HepG2 (cell line): ENCODE measurements at regions not wholly inside any gene's neighbourhood (a gene's known extent, or its start where the extent isn't known, plus 50 kb on each side); places are given as distances from the start of the nearest gene placed in this dataset.

Experiments
- ATAC-seq: fragments of 200-7000 bp; cut with Tn5 transposase; 3 replicates; pipeline ENCODE4 v1.9.1; 2020; ENCODE audit warnings: mild to moderate bottlenecking, moderate library complexity
- BruUV-seq: library from RNA; stranded (reverse); fragments of 400-500 nt; replicated peaks from 2 replicates; lab custom pipeline; 2021; lab: Mats Ljungman, UMichigan
- CTCF ChIA-PET: fragments of 300-600 bp; formaldehyde crosslinking; extraction: SDS; loops from one replicate; lab custom pipeline; 2021; ENCODE audit warnings: low total read pairs, inconsistent platforms, low intra/inter-chr PET ratio; lab: Yijun Ruan, JAX
- POLR2A ChIA-PET: fragments of 350-600 bp; sonication (Branson Sonifier 250); formaldehyde crosslinking; loops from one replicate; lab custom pipeline; 2020; ENCODE audit warnings: antibody characterized with exemption, inconsistent platforms; lab: Yijun Ruan, JAX
- DNase-seq: peaks from one replicate; pipeline ENCODE4 v3.0.0-alpha.2; 2015; ENCODE audit warnings: low spot score
- FAIRE-seq: peaks from 3 replicates; lab custom pipeline; 2011; peaks lifted over from hg19 to GRCh38; lab: Jason Lieb, UNC
- H2AFZ ChIP-seq: one replicate; pipeline ENCODE4 v1.6.1; 2011; ENCODE audit warnings: low read length, inconsistent platforms
- H3K27ac ChIP-seq: fragments of 300-600 bp; 3 replicates; pipeline ENCODE4 v1.8.0; 2011; ENCODE audit warnings: mixed run types, mild to moderate bottlenecking, mixed read lengths, low read length, inconsistent platforms; ENCODE audit not compliant: insufficient read depth; ENCODE audit errors: extremely low read length
- H3K27me3 ChIP-seq, 2 experiments: fragments of 200-600 bp in 1 of 2; 2 replicates in 1 of 2; 3 replicates in 1 of 2; pipeline versions ENCODE4 v1.6.0 to v1.8.0; 2011; ENCODE audit warnings: low read length in 2 of 2, mild to moderate bottlenecking in 2 of 2, moderate library complexity in 2 of 2, inconsistent platforms in 1 of 2; ENCODE audit not compliant: insufficient read depth in 2 of 2, control insufficient read depth in 1 of 2
- H3K36me3 ChIP-seq, 2 experiments: fragments of 200-600 bp in 1 of 2; replicated peaks in 1 of 2; 2 replicates in 1 of 2; 3 replicates in 1 of 2; pipeline versions ENCODE4 v1.5.1 to v1.8.0; 2011; ENCODE audit warnings: low read length in 2 of 2, inconsistent platforms in 1 of 2; ENCODE audit not compliant: insufficient read depth in 2 of 2, control insufficient read depth in 1 of 2
- H3K4me1 ChIP-seq: 2 replicates; pipeline ENCODE4 v1.5.1; 2012; ENCODE audit warnings: low read length, inconsistent platforms; ENCODE audit not compliant: insufficient read depth
- H3K4me2 ChIP-seq: 2 replicates; pipeline ENCODE4 v1.6.0; 2011; ENCODE audit warnings: low read depth, low read length, inconsistent platforms
- H3K4me3 ChIP-seq, 3 experiments: fragments of 200-600 bp in 1 of 3; sonication (generic), shearing (Covaris generic) in 1 of 3; replicated peaks in 1 of 3; 2 replicates each; pipeline ENCODE4 v1.5.1; 2011 to 2016; ENCODE audit warnings: low read length in 3 of 3, inconsistent platforms in 2 of 3, low read depth in 2 of 3, mild to moderate bottlenecking in 2 of 3, control low read depth in 1 of 3, mixed read lengths in 1 of 3; ENCODE audit not compliant: insufficient read depth in 1 of 3
- H3K79me2 ChIP-seq: one replicate; pipeline ENCODE4 v1.6.1; 2011; ENCODE audit warnings: low read length, inconsistent platforms; ENCODE audit not compliant: insufficient read depth
- H3K9ac ChIP-seq: 2 replicates; pipeline ENCODE4 v1.6.0; 2011; ENCODE audit warnings: mild to moderate bottlenecking, low read depth, low read length, inconsistent platforms; ENCODE audit not compliant: insufficient read depth
- H3K9me3 ChIP-seq: 2 replicates; pipeline ENCODE4 v1.5.1; 2012; ENCODE audit warnings: mild to moderate bottlenecking, low read length
- H4K20me1 ChIP-seq: 2 replicates; pipeline ENCODE4 v1.6.0; 2011; ENCODE audit warnings: inconsistent platforms, mild to moderate bottlenecking, low read length, moderate library complexity; ENCODE audit not compliant: insufficient read depth
- ATF7 ChIP-seq, 2 experiments: fragments of 450-650 bp in 1 of 2; sonication (generic) in 1 of 2; formaldehyde crosslinking in 1 of 2; IDR thresholded peaks; 2 replicates each; pipeline versions ENCODE4 v1.4.0 to v1.6.1; 2016 to 2020; ENCODE audit warnings: antibody characterized with exemption in 1 of 2, mild to moderate bottlenecking in 1 of 2, missing genetic modification reagents in 1 of 2
- BCL3 ChIP-seq: sonication (generic); formaldehyde crosslinking; IDR thresholded peaks from 2 replicates; pipeline ENCODE4 v1.5.1; 2020; ENCODE audit warnings: mild to moderate bottlenecking, missing genetic modification reagents, moderate library complexity
- ELF3 ChIP-seq: IDR thresholded peaks from 2 replicates; pipeline ENCODE4 v1.6.1; 2016; ENCODE audit warnings: missing genetic modification reagents, missing compliant biosample characterization
- KLF9 ChIP-seq: IDR thresholded peaks from 2 replicates; pipeline ENCODE4 v1.6.1; 2016; ENCODE audit warnings: low read depth
- MAFK ChIP-seq, 2 experiments: IDR thresholded peaks in 1 of 2; conservative IDR thresholded peaks in 1 of 2; 2 replicates each; pipeline ENCODE4 v1.6.1; 2011; ENCODE audit warnings: improper control_type of control experiment in 2 of 2, low read length in 2 of 2
- MTERF4 ChIP-seq: sonication (generic); formaldehyde crosslinking; IDR thresholded peaks from 2 replicates; pipeline ENCODE4 v1.8.0; 2023; ENCODE audit warnings: mild to moderate bottlenecking, missing genetic modification reagents
- NFE2L1 ChIP-seq: sonication (generic); formaldehyde crosslinking; IDR thresholded peaks from 2 replicates; pipeline ENCODE4 v1.4.0; 2020; ENCODE audit warnings: missing genetic modification reagents, mild to moderate bottlenecking, borderline replicate concordance
- PLSCR1 ChIP-seq: sonication (generic); formaldehyde crosslinking; IDR thresholded peaks from 2 replicates; pipeline ENCODE4 v1.5.0; 2020; ENCODE audit warnings: missing genetic modification reagents, mild to moderate bottlenecking, borderline replicate concordance
- REPIN1 ChIP-seq: sonication (generic); formaldehyde crosslinking; IDR thresholded peaks from 2 replicates; pipeline ENCODE4 v1.8.0; 2022; ENCODE audit warnings: missing genetic modification reagents, low read depth, mild to moderate bottlenecking, borderline replicate concordance
- SRY ChIP-seq: sonication (generic); formaldehyde crosslinking; IDR thresholded peaks from 2 replicates; pipeline ENCODE4 v1.8.0; 2022; ENCODE audit warnings: mild to moderate bottlenecking, missing genetic modification reagents
- YY1 ChIP-seq: IDR thresholded peaks from 2 replicates; pipeline ENCODE4 v1.6.1; 2011; ENCODE audit warnings: low read length, low read depth, moderate library complexity, mild to moderate bottlenecking; ENCODE audit not compliant: insufficient read depth, insufficient replicate concordance
- ZNF33A ChIP-seq: sonication (generic); formaldehyde crosslinking; IDR thresholded peaks from 2 replicates; pipeline ENCODE4 v1.5.1; 2020; ENCODE audit warnings: missing genetic modification reagents, mild to moderate bottlenecking, moderate library complexity, borderline replicate concordance
- ZNF441 ChIP-seq: sonication (generic); formaldehyde crosslinking; IDR thresholded peaks from 2 replicates; pipeline ENCODE4 v1.7.0; 2021; ENCODE audit warnings: missing genetic modification reagents, borderline replicate concordance
- ZNF781 ChIP-seq: sonication (generic); formaldehyde crosslinking; IDR thresholded peaks from 2 replicates; pipeline ENCODE4 v1.5.1; 2020; ENCODE audit warnings: borderline replicate concordance, mild to moderate bottlenecking, missing genetic modification reagents; ENCODE audit errors: not compliant biosample characterization
- WGBS: methylation state at CpG from one replicate; pipeline ENCODE4 v1.1.6; 2017; ENCODE audit warnings: low lambda C conversion rate; 5-methylcytosine and 5-hydroxymethylcytosine counted together
- in situ Hi-C: cut with HindIII; loops from 2 replicates; pipeline ENCODE4 v1.10.0; 2017; ENCODE audit warnings: low pct_unique_long_range_greater_than_20kb; ENCODE audit not compliant: extremely low pct_ligation_motif_present
- intact Hi-C: fragments of 100-400 bp; cut with micrococcal nuclease; formaldehyde crosslinking; loops from one replicate; pipeline ENCODE4 v1.10.0; 2022; ENCODE audit not compliant: unreplicated experiment

GRCh38 chr2:118718921-118719320 is 128.5 kb downstream of the EN1 start:
- ChIA-PET CTCF (no interaction called here), POLR2A (no interaction called here)
- H3K4me1 ChIP-seq = no peaks in the 10 kb centered on the region
- FAIRE-seq (no peak), DNase-seq (no peak), ATAC-seq (no peak)
- H3K79me2 ChIP-seq = no peaks in the 10 kb centered on the region
- H2AFZ ChIP-seq = no peak overlapping the region
- in situ Hi-C loops (no loop called here), intact Hi-C loops (no loop called here)
- H3K27me3 ChIP-seq = peaks cover 0 to 3% of the 10 kb centered on the region in 2 experiments; a peak in 1 of 5 replicates
- TF ChIP-seq ATF7 (IDR thresholded peaks at IDR 0.05) (peak; percentile 44; the same call in 1 of the 2 replicates), ATF7 (CRISPR knock-in tag; IDR thresholded peaks at IDR 0.05) (no peak), ZNF33A (CRISPR knock-in tag) (no peak)
- H3K9ac ChIP-seq = no peak overlapping the region
- H3K4me2 ChIP-seq = no peak overlapping the region
- H3K36me3 ChIP-seq = no peaks in the 10 kb centered on the region
- no peaks in the 10 kb centered on the region for H3K9me3 ChIP-seq
- no TSS peak for BruUV-seq
- no peak overlapping the region for H3K27ac ChIP-seq
- H3K4me3 ChIP-seq = no peak overlapping the region
- H4K20me1 ChIP-seq = no peaks in the 10 kb centered on the region

GRCh38 chr2:118716102-118716501 is 131.3 kb downstream of the EN1 start:
- no TSS peak for BruUV-seq
- TF ChIP-seq REPIN1 (CRISPR knock-in tag) (no peak), PLSCR1 (CRISPR knock-in tag) (no peak), ELF3 (no peak), ZNF441 (CRISPR knock-in tag) (no peak), NFE2L1 (CRISPR knock-in tag) (no peak), KLF9 (no peak), MAFK (conservative IDR thresholded peaks at IDR 0.05 in 1 of 2, IDR thresholded peaks at IDR 0.05 in 1 of 2; ENCODE audit: low read length in 2 of 2) (no peak), SRY (CRISPR knock-in tag) (no peak), MTERF4 (CRISPR knock-in tag) (no peak), YY1 (no peak), ZNF781 (CRISPR knock-in tag) (no peak), BCL3 (CRISPR knock-in tag) (no peak)

More at GRCh38 chr2:118716102-118716501, 131.3 kb downstream of the EN1 start:
- ATAC-seq (no peak), FAIRE-seq (no peak), DNase-seq (no peak)
- Histone ChIP-seq H3K4me2 (no peak overlapping the region), H3K79me2 (no peaks in the 10 kb centered on the region), H3K27ac (no peak overlapping the region), H3K9me3 (no peaks in the 10 kb centered on the region), H3K4me3 (no peak overlapping the region), H4K20me1 (no peaks in the 10 kb centered on the region), H3K27me3 (no peaks in the 10 kb centered on the region), H2AFZ (no peak overlapping the region), H3K4me1 (no peaks in the 10 kb centered on the region), H3K9ac (no peak overlapping the region), H3K36me3 (no peaks in the 10 kb centered on the region)
- ChIA-PET POLR2A (no interaction called here), CTCF (no interaction called here)
- intact Hi-C loops (no loop called here), in situ Hi-C loops (no loop called here)
- 2% methylated on average over 6 of the region's 6 CpGs for WGBS
